Activated CD8-positive, alpha-beta memory T cell treated with anti-CD3 and anti-CD28 coated beads for 48 hours (primary cell): ENCODE measurements at regions not wholly inside any gene's neighbourhood (a gene's known extent, or its start where the extent isn't known, plus 50 kb on each side); places are given as distances from the start of the nearest gene placed in this dataset.

ENCODE experiments used
- DNase-seq, 3 experiments: peaks; one replicate each; pipeline ENCODE4 v3.0.0-alpha.2; 2020; ENCODE audit warnings: low read depth in 2 of 3, low spot score in 2 of 3

- DNase-seq, result no peak
Measured at GRCh38 chr11:134524896-134525845, 113.1 kb upstream of the B3GAT1 start.

GRCh38 chr11:134524201-134524600 is 112.2 kb upstream of the B3GAT1 start:
- DNase-seq, result no peak

- no peak for DNase-seq
Measured at GRCh38 chr11:134522782-134523570, 110.9 kb upstream of the B3GAT1 start.

GRCh38 chr11:134521452-134522289 is 109.6 kb upstream of the B3GAT1 start:
- no peak for DNase-seq

GRCh38 chr11:134521001-134521400 is 109.0 kb upstream of the B3GAT1 start:
- no peak for DNase-seq

- no peak for DNase-seq
Measured at GRCh38 chr11:134519788-134520187, 107.7 kb upstream of the B3GAT1 start.

- no peak for DNase-seq
Measured at GRCh38 chr11:134519390-134519750, 107.3 kb upstream of the B3GAT1 start.

GRCh38 chr11:134518616-134519389 is 106.8 kb upstream of the B3GAT1 start:
- no peak for DNase-seq

- DNase-seq, result no peak
Measured at GRCh38 chr11:134517621-134518293, 105.7 kb upstream of the B3GAT1 start.

GRCh38 chr11:134517115-134517514 is 105.1 kb upstream of the B3GAT1 start:
- DNase-seq, result no peak

- no peak for DNase-seq
Measured at GRCh38 chr11:134516529-134516928, 104.5 kb upstream of the B3GAT1 start.

GRCh38 chr11:134515081-134515960 is 103.3 kb upstream of the B3GAT1 start:
- DNase-seq, result no peak

GRCh38 chr11:134514354-134514951 is 102.4 kb upstream of the B3GAT1 start:
- no peak for DNase-seq

- no peak for DNase-seq
Measured at GRCh38 chr11:134513585-134514120, 101.6 kb upstream of the B3GAT1 start.

- DNase-seq, result no peak
Measured at GRCh38 chr11:134512571-134513538, 100.8 kb upstream of the B3GAT1 start.

GRCh38 chr11:134512061-134512460 is 100.0 kb upstream of the B3GAT1 start:
- DNase-seq, result no peak

- DNase-seq, result no peak
Measured at GRCh38 chr11:134511255-134511654, 99.2 kb upstream of the B3GAT1 start.
